GM12874 (cell line): ENCODE measurements at regions not wholly inside any gene's neighbourhood (a gene's known extent, or its start where the extent isn't known, plus 50 kb on each side); places are given as distances from the start of the nearest gene placed in this dataset.

Source experiments
- CTCF ChIP-seq: IDR thresholded peaks from 2 replicates; pipeline ENCODE4 v1.5.1; 2011; ENCODE audit warnings: low read depth, mild to moderate bottlenecking, control low read depth, low read length, moderate library complexity; ENCODE audit not compliant: insufficient read depth

- TF ChIP-seq CTCF, result no peak
Observed at GRCh38 chr3:66706890-66707289, 206.1 kb upstream of the LRIG1 start.

- TF ChIP-seq CTCF, result no peak
Observed at GRCh38 chr3:66709532-66709931, 208.7 kb upstream of the LRIG1 start.

GRCh38 chr3:66712210-66712609 lies 211.4 kb upstream of the LRIG1 start:
- TF ChIP-seq CTCF, result no peak

GRCh38 chr3:66713921-66714320 lies 213.1 kb upstream of the LRIG1 start:
- TF ChIP-seq CTCF, result no peak

GRCh38 chr3:66715806-66716205 lies 215.0 kb upstream of the LRIG1 start:
- no peak for TF ChIP-seq CTCF

- no peak for TF ChIP-seq CTCF
Observed at GRCh38 chr3:66717806-66718205, 217.0 kb upstream of the LRIG1 start.

- no peak for TF ChIP-seq CTCF
Observed at GRCh38 chr3:66719796-66720356, 219.1 kb upstream of the LRIG1 start.
